ENCODE measurements at regions not wholly inside any gene's neighbourhood (a gene's known extent, or its start where the extent isn't known, plus 50 kb on each side); places are given as distances from the start of the nearest gene placed in this dataset.
A peak's percentile ranks its signal among the peaks of the same experiment; 100 is the strongest.
"Not testable (repeated sequence)": the region's sequence is repeated elsewhere in the genome, so short reads cannot be mapped to it uniquely, and the experiment has no call there.

DNA sequence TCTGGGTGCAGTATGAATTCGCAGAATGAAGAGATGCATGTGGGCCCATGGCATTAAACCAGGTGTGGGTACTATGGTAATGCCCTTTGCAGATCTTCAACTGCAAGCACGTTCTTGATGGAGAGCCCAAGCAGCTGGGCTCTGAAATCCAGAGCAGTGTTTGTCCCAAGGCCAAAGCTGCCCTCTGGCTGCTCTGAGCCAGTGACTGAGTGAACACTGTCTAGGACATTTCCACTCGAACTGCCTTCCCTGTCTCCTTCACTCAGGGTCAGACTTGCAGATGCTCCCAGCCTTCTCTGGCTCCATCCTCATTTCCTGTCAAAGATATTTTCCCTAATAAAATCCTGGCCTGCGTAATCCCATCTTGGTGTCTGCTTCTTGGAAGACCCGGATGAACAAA lies 80.2 kb upstream of the GJB6 start:
- no peak for DNase-seq (ENCODE audit: low read depth)
- no peak overlapping the region for H3K4me3 ChIP-seq (ENCODE audit: low read length)
- TF ChIP-seq, protein P1, sequence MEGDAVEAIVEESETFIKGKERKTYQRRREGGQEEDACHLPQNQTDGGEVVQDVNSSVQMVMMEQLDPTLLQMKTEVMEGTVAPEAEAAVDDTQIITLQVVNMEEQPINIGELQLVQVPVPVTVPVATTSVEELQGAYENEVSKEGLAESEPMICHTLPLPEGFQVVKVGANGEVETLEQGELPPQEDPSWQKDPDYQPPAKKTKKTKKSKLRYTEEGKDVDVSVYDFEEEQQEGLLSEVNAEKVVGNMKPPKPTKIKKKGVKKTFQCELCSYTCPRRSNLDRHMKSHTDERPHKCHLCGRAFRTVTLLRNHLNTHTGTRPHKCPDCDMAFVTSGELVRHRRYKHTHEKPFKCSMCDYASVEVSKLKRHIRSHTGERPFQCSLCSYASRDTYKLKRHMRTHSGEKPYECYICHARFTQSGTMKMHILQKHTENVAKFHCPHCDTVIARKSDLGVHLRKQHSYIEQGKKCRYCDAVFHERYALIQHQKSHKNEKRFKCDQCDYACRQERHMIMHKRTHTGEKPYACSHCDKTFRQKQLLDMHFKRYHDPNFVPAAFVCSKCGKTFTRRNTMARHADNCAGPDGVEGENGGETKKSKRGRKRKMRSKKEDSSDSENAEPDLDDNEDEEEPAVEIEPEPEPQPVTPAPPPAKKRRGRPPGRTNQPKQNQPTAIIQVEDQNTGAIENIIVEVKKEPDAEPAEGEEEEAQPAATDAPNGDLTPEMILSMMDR (conservative IDR thresholded peaks at IDR 0.05; ENCODE audit: low read depth, low read length) = no peak

DNA sequence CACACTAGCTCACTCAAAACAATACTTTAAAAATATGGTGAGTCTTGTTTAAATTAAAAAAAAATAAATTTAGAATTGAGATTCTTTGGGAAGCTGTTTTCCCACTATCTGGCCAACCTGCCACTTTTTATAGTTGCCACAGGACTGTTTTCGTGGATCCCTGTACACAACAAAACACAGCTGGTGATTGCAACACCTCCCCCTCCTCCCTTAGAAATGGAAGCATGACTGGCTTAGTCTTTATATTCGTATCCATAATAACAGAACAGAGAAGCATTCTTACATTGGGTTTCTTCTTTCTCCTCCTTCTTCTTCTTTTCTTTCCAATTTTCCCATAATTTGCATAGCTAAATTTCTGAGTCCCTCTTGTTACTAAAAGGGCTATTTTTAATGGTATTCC lies 79.5 kb upstream of the GJB6 start:
- TF ChIP-seq, protein P1 (conservative IDR thresholded peaks at IDR 0.05; ENCODE audit: low read depth, low read length) = no peak
- no peak for DNase-seq (ENCODE audit: low read depth)
- H3K4me3 ChIP-seq (ENCODE audit: low read length) = no peak overlapping the region

DNA sequence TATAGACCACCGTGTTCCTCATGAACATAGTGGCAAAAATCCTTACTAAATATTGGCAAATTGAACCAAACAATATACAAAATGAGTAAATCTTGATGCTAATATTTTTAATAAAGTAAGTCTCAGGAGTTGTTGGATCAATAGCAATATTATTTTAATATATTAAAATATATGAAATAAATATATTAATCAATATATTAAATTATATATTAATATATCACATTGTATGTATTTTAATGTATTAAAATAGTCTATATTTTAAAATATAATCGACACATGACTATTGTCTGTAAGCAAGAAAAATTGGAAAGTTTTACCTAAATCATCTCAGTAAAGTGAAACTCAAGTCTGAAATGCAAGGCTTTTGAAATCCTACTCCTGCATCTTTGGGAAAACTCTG lies 78.9 kb upstream of the GJB6 start:
- TF ChIP-seq, protein P1 (conservative IDR thresholded peaks at IDR 0.05; ENCODE audit: low read depth, low read length) = no peak
- no peak for DNase-seq (ENCODE audit: low read depth)
- no peak overlapping the region for H3K4me3 ChIP-seq (ENCODE audit: low read length)

DNA sequence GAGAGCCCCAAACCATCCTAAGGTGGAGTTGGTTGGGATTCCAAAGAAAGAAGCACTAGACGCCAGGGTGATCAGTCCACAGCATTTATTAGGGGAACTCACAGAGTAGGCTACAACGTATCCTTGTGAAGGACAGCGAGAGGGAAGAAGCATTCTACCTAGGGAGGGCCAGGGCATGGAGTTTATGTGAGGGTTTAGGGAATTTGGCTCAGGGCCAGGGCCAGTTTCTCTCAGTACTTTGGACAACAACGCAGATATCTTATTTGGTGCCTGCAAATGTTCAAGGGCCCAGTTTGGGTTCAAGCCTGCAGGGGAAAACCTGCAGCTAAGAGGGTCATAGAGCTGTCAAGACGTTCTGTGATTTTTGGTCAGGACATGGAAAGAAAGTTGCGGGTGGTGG lies 73.9 kb upstream of the GJB6 start:
- TF ChIP-seq, protein P1 (conservative IDR thresholded peaks at IDR 0.05; ENCODE audit: low read depth, low read length) = no peak
- no peak overlapping the region for H3K4me3 ChIP-seq (ENCODE audit: low read length)
- DNase-seq (ENCODE audit: low read depth) = no peak

DNA sequence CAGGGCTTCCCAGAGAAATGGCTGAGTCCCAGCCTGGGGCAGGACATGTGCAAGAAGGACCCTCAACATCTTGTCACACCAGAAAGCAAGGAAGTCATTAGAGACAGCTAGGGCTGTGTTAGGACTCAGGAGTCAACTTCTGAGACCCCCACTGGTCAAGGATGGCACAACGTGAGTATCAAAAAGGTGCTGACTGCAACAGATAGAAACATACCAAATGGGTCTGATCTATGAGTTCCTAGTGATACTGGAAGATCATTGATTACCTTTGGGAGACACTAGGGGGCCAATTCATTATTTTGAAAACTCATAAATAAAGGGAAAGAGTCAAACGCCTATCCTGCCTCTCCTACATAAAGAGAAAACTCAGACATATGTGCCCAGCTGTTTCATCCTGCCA lies 73.5 kb upstream of the GJB6 start:
- DNase-seq (ENCODE audit: low read depth) = no peak
- TF ChIP-seq, protein P1 (conservative IDR thresholded peaks at IDR 0.05; ENCODE audit: low read depth, low read length) = peak; percentile 15

DNA sequence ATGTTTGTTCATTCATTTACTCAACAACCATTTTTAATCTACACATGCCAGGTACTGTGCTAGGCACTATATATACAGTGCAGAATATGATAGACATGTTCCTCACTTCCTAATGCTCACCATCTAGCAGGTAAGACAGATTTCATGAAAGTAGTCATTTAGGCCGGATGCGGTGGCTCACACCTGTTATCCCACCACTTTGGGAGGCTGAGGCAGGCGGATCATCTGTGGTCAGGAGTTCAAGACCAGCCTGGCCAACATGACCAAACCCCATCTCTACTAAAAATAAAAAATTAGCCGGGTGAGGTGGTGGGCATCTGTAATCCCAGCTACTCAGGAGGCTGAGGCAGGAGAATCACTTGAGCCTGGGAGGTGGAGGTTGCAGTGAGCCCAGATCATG lies 71.9 kb upstream of the GJB6 start:
- not testable (repeated sequence) for DNase-seq (ENCODE audit: low read depth); H3K4me3 ChIP-seq (ENCODE audit: low read length)

More for the DNA sequence above, 73.5 kb upstream of the GJB6 start:
- no peak overlapping the region for H3K4me3 ChIP-seq (ENCODE audit: low read length)

DNA sequence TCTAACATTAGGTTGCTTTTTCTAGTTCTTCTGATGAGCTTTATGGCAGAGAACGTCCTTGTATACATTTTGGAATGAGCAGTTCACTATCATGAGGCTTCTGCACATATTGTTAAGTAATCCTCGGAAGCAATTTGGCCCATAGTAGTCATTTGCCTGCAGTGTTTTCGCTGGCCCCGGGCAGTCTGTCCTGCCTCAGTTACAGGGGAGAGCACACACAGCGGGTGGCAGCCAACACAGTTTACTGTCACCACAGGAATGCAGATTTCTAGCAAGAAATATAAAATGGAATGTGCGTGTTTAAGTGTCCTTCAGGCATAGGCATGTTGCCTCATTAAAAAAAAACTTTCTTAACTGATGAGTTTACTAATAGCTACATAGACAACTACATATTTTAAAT lies 71.5 kb upstream of the GJB6 start:
- H3K4me3 ChIP-seq (ENCODE audit: low read length) = no peak overlapping the region
- TF ChIP-seq, protein P1 (conservative IDR thresholded peaks at IDR 0.05; ENCODE audit: low read depth, low read length) = no peak
- DNase-seq (ENCODE audit: low read depth) = no peak

All from retinal pigment epithelial cell (primary cell).